WTC11 (cell line): ENCODE measurements at regions not wholly inside any gene's neighbourhood (a gene's known extent, or its start where the extent isn't known, plus 50 kb on each side); places are given as distances from the start of the nearest gene placed in this dataset.

ENCODE experiments used
- ATAC-seq: fragments of 200-7000 bp; cut with Tn5 transposase; 2 replicates; pipeline ENCODE4 v1.10.0; 2021; ENCODE audit warnings: mild to moderate bottlenecking, moderate library complexity
- CTCF ChIA-PET: fragments of 300-600 bp; sonication (Branson Sonifier 250); formaldehyde crosslinking; loops from one replicate; lab custom pipeline; 2021; ENCODE audit warnings: antibody characterized with exemption; lab: Charles Lee
- POLR2A ChIA-PET: fragments of 350-600 bp; sonication (Branson Sonifier 250); formaldehyde crosslinking; loops from one replicate; lab custom pipeline; 2021; ENCODE audit warnings: antibody characterized with exemption; lab: Charles Lee
- DNase-seq: peaks from one replicate; pipeline ENCODE4 v3.0.0; 2021; ENCODE audit warnings: low spot score
- H3K27ac Mint-ChIP-seq: 2 replicates; pipeline ENCODE4 v1.8.0; 2021; ENCODE audit warnings: mixed read lengths
- H3K27me3 Mint-ChIP-seq: 2 replicates; pipeline ENCODE4 v1.8.0; 2021; ENCODE audit warnings: low read depth, mild to moderate bottlenecking, moderate library complexity, mixed read lengths
- H3K36me3 Mint-ChIP-seq: 2 replicates; pipeline ENCODE4 v1.8.0; 2021; ENCODE audit warnings: mixed read lengths
- H3K4me1 Mint-ChIP-seq: 2 replicates; pipeline ENCODE4 v1.8.0; 2022; ENCODE audit warnings: mixed read lengths
- H3K4me3 Mint-ChIP-seq: 2 replicates; pipeline ENCODE4 v1.8.0; 2021; ENCODE audit warnings: mild to moderate bottlenecking, moderate library complexity, mixed read lengths
- H3K9me3 Mint-ChIP-seq: 2 replicates; pipeline ENCODE4 v1.8.0; 2021; ENCODE audit warnings: mixed read lengths
- ARID4B ChIP-seq: sonication (generic); formaldehyde crosslinking; IDR thresholded peaks from 2 replicates; pipeline ENCODE4 v1.8.0; 2023; ENCODE audit warnings: missing genetic modification reagents, mild to moderate bottlenecking, borderline replicate concordance
- E2F4 ChIP-seq: sonication (generic); formaldehyde crosslinking; IDR thresholded peaks from 2 replicates; pipeline ENCODE4 v1.8.1; 2022; ENCODE audit warnings: low read depth, mild to moderate bottlenecking, moderate library complexity, missing genetic modification reagents, borderline replicate concordance
- ELF4 ChIP-seq: sonication (generic); formaldehyde crosslinking; IDR thresholded peaks from 2 replicates; pipeline ENCODE4 v1.8.1; 2022; ENCODE audit warnings: low read depth, mild to moderate bottlenecking, moderate library complexity, missing genetic modification reagents
- GABPB1 ChIP-seq: sonication (generic); formaldehyde crosslinking; IDR thresholded peaks from 2 replicates; pipeline ENCODE4 v1.8.1; 2023; ENCODE audit warnings: mild to moderate bottlenecking, missing genetic modification reagents
- HMGA2 ChIP-seq: fragments of 250-450 bp; sonication (Bioruptor Pico); IDR thresholded peaks from 2 replicates; pipeline ENCODE4 v1.4.0; 2021; ENCODE audit warnings: mild to moderate bottlenecking, moderate library complexity
- IRF2 ChIP-seq: sonication (generic); formaldehyde crosslinking; IDR thresholded peaks from 2 replicates; pipeline ENCODE4 v1.8.0; 2022; ENCODE audit warnings: low read depth, missing genetic modification reagents, borderline replicate concordance
- JUN ChIP-seq: sonication (generic); formaldehyde crosslinking; IDR thresholded peaks from 2 replicates; pipeline ENCODE4 v1.8.0; 2023; ENCODE audit warnings: mild to moderate bottlenecking, missing genetic modification reagents
- MYBL2 ChIP-seq: sonication (generic); formaldehyde crosslinking; IDR thresholded peaks from 2 replicates; pipeline ENCODE4 v1.8.1; 2023; ENCODE audit warnings: mild to moderate bottlenecking, moderate library complexity, missing genetic modification reagents
- NFATC4 ChIP-seq: fragments of 250-450 bp; sonication (Bioruptor Pico); IDR thresholded peaks from 2 replicates; pipeline ENCODE4 v1.9.0; 2021; ENCODE audit warnings: mild to moderate bottlenecking
- NR2C2 ChIP-seq: sonication (generic); formaldehyde crosslinking; IDR thresholded peaks from 2 replicates; pipeline ENCODE4 v1.8.0; 2022; ENCODE audit warnings: mild to moderate bottlenecking, missing genetic modification reagents
- RELA ChIP-seq: sonication (generic); formaldehyde crosslinking; IDR thresholded peaks from 2 replicates; pipeline ENCODE4 v1.8.1; 2022; ENCODE audit warnings: missing genetic modification reagents, mild to moderate bottlenecking, borderline replicate concordance
- SMAD3 ChIP-seq: sonication (generic); formaldehyde crosslinking; IDR thresholded peaks from 2 replicates; pipeline ENCODE4 v1.8.0; 2022; ENCODE audit warnings: missing genetic modification reagents, mild to moderate bottlenecking, borderline replicate concordance
- TCF7 ChIP-seq: sonication (generic); formaldehyde crosslinking; IDR thresholded peaks from 2 replicates; pipeline ENCODE4 v1.8.0; 2022; ENCODE audit warnings: mild to moderate bottlenecking, low read depth, missing genetic modification reagents, moderate library complexity
- TEAD4 ChIP-seq: sonication (generic); formaldehyde crosslinking; IDR thresholded peaks from 2 replicates; pipeline ENCODE4 v1.8.0; 2022; ENCODE audit warnings: mild to moderate bottlenecking, missing genetic modification reagents
- TP53 ChIP-seq: sonication (generic); formaldehyde crosslinking; IDR thresholded peaks from 2 replicates; pipeline ENCODE4 v1.8.1; 2023; ENCODE audit warnings: mild to moderate bottlenecking, missing genetic modification reagents
- ZBTB43 ChIP-seq: sonication (generic); formaldehyde crosslinking; IDR thresholded peaks from 2 replicates; pipeline ENCODE4 v1.8.1; 2023; ENCODE audit warnings: mild to moderate bottlenecking, missing genetic modification reagents
- ZNF423 ChIP-seq: fragments of 250-450 bp; sonication (Bioruptor Pico); IDR thresholded peaks from 2 replicates; pipeline ENCODE4 v2.1.2; 2022; ENCODE audit warnings: mild to moderate bottlenecking, moderate library complexity
- TF ChIP-seq, protein P1 (sequence below): fragments of 250-450 bp; sonication (Bioruptor Pico); conservative IDR thresholded peaks from 2 replicates; pipeline ENCODE4 v1.9.0; 2021; ENCODE audit warnings: mild to moderate bottlenecking
- TF ChIP-seq, protein P2 (sequence below): sonication (generic); formaldehyde crosslinking; IDR thresholded peaks from 2 replicates; pipeline ENCODE4 v1.8.1; 2023; ENCODE audit warnings: mild to moderate bottlenecking, moderate library complexity, missing genetic modification reagents
- TF ChIP-seq, protein P3 (sequence below): sonication (generic); formaldehyde crosslinking; IDR thresholded peaks from 2 replicates; pipeline ENCODE4 v1.8.0; 2022; ENCODE audit warnings: mild to moderate bottlenecking, missing genetic modification reagents
- TF ChIP-seq, protein P4 (sequence below): sonication (generic); formaldehyde crosslinking; IDR thresholded peaks from 2 replicates; pipeline ENCODE4 v1.8.0; 2022; ENCODE audit warnings: mild to moderate bottlenecking, missing genetic modification reagents

GRCh38 chrX:122475306-122475705 is 708.8 kb upstream of the GRIA3 start (continued):
- TF ChIP-seq, protein P1, sequence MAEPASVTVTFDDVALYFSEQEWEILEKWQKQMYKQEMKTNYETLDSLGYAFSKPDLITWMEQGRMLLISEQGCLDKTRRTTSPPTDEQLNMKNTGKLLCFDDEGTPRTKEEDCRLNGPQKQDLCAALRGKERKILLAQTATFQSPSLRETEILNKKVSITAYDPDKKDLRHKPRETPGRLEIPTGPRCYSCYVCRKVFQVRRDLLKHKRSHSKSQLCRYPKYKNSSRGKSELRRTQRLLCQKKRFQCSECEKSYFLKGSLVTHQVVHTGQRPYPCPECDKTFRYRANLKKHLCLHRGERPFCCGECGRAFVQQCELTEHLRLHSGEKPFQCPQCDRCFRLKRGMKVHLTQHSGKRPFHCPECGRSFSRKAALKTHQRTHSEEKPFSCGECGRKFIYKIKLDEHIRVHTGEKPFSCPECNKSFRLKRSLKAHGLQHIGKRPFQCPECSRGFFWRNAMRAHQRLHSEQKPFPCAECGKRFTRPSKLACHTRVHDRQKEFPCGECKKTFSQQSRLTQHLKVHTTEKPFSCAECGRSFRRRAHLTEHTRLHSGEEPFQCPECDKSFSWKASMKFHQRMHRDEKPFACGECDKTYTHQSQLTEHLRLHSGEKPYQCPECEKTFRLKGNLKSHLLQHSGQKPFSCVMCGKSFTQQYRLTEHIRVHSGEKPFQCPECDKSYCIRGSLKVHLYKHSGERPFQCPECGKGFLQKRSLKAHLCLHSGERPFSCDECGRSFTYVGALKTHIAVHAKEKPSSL (CRISPR knock-in tag) = no peak

DNA sequence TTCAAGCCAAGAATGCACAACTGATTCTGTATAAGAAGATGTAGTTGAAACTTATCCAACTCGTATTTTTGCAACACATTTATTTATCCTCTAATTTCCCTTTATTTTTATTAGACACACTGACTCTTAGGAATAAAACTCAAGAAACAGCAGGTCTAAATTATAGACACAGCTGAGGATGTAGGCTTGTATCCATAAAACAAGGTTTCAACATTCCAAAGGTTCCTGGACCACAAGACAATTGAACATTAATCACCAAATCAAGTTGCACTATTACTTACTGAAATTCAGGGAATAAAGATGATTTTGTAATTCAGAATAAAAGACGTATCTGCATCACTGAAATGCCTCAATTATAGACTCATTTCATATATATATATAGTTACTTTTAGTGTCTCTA is 683.5 kb upstream of the GRIA3 start:
- ATAC-seq = no peak
- ChIA-PET CTCF (no interaction called here), POLR2A (no interaction called here)
- Mint-ChIP-seq H3K27me3 (no peaks in the 10 kb centered on the region; the same call in 1 of the 2 replicates), H3K27ac (no peak overlapping the region), H3K36me3 (no peaks in the 10 kb centered on the region), H3K4me3 (no peak overlapping the region), H3K9me3 (peaks cover 7% of the 10 kb centered on the region), H3K4me1 (0 out of 2 replicates have a peak, but pooled peaks cover 1% of the 10 kb centered on the region)
- TF ChIP-seq NFATC4 (CRISPR knock-in tag) = no peak
- no peak for TF ChIP-seq MYBL2
- TF ChIP-seq, protein P2, sequence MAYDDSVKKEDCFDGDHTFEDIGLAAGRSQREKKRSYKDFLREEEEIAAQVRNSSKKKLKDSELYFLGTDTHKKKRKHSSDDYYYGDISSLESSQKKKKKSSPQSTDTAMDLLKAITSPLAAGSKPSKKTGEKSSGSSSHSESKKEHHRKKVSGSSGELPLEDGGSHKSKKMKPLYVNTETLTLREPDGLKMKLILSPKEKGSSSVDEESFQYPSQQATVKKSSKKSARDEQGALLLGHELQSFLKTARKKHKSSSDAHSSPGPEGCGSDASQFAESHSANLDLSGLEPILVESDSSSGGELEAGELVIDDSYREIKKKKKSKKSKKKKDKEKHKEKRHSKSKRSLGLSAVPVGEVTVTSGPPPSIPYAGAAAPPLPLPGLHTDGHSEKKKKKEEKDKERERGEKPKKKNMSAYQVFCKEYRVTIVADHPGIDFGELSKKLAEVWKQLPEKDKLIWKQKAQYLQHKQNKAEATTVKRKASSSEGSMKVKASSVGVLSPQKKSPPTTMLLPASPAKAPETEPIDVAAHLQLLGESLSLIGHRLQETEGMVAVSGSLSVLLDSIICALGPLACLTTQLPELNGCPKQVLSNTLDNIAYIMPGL (CRISPR knock-in tag) = no peak
- no peak for DNase-seq

DNA sequence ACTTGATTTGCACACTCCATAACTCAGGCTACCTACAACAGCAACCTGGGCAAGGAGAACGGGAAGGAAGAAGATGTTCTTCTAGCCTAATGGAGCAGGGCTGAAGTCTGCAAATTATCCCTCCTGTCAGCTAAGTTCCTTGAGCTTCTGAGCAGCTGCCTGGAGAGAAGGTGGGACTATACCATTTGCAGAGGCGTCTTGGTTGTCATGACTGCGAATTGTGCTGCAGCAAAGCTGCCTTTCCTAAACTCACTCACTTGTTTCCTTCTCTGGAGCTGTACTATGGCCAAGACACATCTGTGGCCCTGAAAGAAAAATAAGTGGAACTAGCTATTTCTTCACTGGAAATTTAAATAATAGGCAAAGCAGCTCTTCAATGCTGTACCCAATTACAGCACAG is 682.4 kb upstream of the GRIA3 start:
- H3K36me3 Mint-ChIP-seq = no peaks in the 10 kb centered on the region
- no peak overlapping the region for H3K4me3 Mint-ChIP-seq
- H3K27me3 Mint-ChIP-seq = no peaks in the 10 kb centered on the region; the same call in 1 of the 2 replicates
- DNase-seq (no peak), ATAC-seq (no peak)
- CTCF ChIA-PET = no interaction called here
- POLR2A ChIA-PET = no interaction called here
- H3K9me3 Mint-ChIP-seq = peaks cover 7% of the 10 kb centered on the region
- H3K4me1 Mint-ChIP-seq = peaks cover 7% of the 10 kb centered on the region
- H3K27ac Mint-ChIP-seq = no peak overlapping the region
- TF ChIP-seq TP53 (CRISPR knock-in tag) (no peak), ZNF423 (no peak), RELA (CRISPR knock-in tag) (no peak), HMGA2 (CRISPR knock-in tag) (no peak), GABPB1 (CRISPR knock-in tag) (no peak), IRF2 (CRISPR knock-in tag) (no peak), NR2C2 (no peak), ELF4 (CRISPR knock-in tag) (no peak), TCF7 (CRISPR knock-in tag) (no peak), E2F4 (CRISPR knock-in tag) (no peak), ZBTB43 (CRISPR knock-in tag) (no peak), ARID4B (CRISPR knock-in tag) (no peak), JUN (CRISPR knock-in tag) (no peak), TEAD4 (CRISPR knock-in tag) (no peak), SMAD3 (CRISPR knock-in tag) (no peak)
- TF ChIP-seq, protein P3, sequence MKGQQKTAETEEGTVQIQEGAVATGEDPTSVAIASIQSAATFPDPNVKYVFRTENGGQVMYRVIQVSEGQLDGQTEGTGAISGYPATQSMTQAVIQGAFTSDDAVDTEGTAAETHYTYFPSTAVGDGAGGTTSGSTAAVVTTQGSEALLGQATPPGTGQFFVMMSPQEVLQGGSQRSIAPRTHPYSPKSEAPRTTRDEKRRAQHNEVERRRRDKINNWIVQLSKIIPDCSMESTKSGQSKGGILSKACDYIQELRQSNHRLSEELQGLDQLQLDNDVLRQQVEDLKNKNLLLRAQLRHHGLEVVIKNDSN (CRISPR knock-in tag) = no peak
- TF ChIP-seq, protein P4, sequence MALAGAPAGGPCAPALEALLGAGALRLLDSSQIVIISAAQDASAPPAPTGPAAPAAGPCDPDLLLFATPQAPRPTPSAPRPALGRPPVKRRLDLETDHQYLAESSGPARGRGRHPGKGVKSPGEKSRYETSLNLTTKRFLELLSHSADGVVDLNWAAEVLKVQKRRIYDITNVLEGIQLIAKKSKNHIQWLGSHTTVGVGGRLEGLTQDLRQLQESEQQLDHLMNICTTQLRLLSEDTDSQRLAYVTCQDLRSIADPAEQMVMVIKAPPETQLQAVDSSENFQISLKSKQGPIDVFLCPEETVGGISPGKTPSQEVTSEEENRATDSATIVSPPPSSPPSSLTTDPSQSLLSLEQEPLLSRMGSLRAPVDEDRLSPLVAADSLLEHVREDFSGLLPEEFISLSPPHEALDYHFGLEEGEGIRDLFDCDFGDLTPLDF (CRISPR knock-in tag) = no peak
